ENCODE measurements at regions not wholly inside any gene's neighbourhood (a gene's known extent, or its start where the extent isn't known, plus 50 kb on each side); places are given as distances from the start of the nearest gene placed in this dataset.

DNA sequence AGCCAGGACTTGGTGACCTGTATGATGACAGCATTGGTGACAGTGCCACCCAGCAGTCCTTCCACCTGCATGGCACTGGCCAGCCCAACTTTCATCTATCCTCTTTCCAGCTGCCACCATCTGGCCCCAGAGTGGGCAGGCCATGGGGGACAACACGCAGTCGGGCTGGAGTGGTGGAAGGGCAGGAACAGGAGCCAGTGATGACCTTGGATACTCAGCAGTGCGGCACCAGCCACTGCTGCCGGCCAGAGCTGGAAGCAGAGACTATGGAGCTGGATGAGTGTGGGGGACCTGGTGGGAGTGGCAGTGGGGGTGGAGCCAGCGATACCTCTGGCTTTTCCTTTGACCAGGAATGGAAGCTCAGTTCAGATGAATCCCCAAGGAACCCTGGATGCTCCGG, 56.9 kb downstream of the RUSC2 start:
- BruUV-seq (replicated peaks), result no TSS peak
- ATAC-seq (no peak), DNase-seq (ENCODE audit: low read depth, low spot score) (no peak), FAIRE-seq (no peak)
- Histone ChIP-seq H3K27ac (ENCODE audit: control insufficient read depth, insufficient read depth) (no peak overlapping the region), H3K36me3 (ENCODE audit: control insufficient read depth in 2 of 2, insufficient read depth in 2 of 2, low read length in 1 of 2) (no peaks in the 10 kb centered on the region), H3K4me1 (ENCODE audit: control insufficient read depth, insufficient read depth, low read length) (no peaks in the 10 kb centered on the region), H3K9me3 (replicated peaks; ENCODE audit: control insufficient read depth, insufficient read depth, low read length) (no peaks in the 10 kb centered on the region), H3K79me2 (ENCODE audit: control insufficient read depth, insufficient read depth, low read length) (no peaks in the 10 kb centered on the region), H4K20me1 (ENCODE audit: control insufficient read depth, insufficient read depth) (no peaks in the 10 kb centered on the region), H2AFZ (ENCODE audit: control insufficient read depth, low read depth, low read length) (no peak overlapping the region), H3K4me2 (ENCODE audit: control insufficient read depth, insufficient read depth) (no peak overlapping the region), H3K9ac (ENCODE audit: control insufficient read depth, insufficient read depth, low read length) (no peak overlapping the region), H3K27me3 (replicated peaks in 1 of 2; ENCODE audit: control insufficient read depth in 2 of 2, insufficient read depth in 2 of 2, low read length in 1 of 2) (no peaks in the 10 kb centered on the region; a peak in 1 of 4 replicates), H3K4me3 (no peak overlapping the region)
- RAD21 ChIA-PET (ENCODE audit: unreplicated experiment), result no interaction called here
- intact Hi-C loops (cut with micrococcal nuclease; ENCODE audit: unreplicated experiment) (no loop called here), in situ Hi-C loops (cut with MboI) (no loop called here)
- CTCF ChIA-PET, result interaction anchor here (1.3 kb wide), 1 partner anchor 10 kb away, joined by 5 read pairs; no protein-coding TSS in a partner anchor
- SMC1A ChIA-PET (ENCODE audit: uncharacterized antibody, unreplicated experiment), result no interaction called here
- TF ChIP-seq CBX5 (IDR thresholded peaks at IDR 0.05; ENCODE audit: low read depth) (no peak), SMAD5 (IDR thresholded peaks at IDR 0.05; ENCODE audit: low read depth) (no peak), PML (IDR thresholded peaks at IDR 0.05; ENCODE audit: low read length) (no peak), FOXK2 (IDR thresholded peaks at IDR 0.05) (no peak), IKZF1 (conservative IDR thresholded peaks at IDR 0.05) (no peak), ATF3 (IDR thresholded peaks at IDR 0.05; ENCODE audit: borderline replicate concordance, extremely low read depth, low read depth, low read length) (no peak), RB1 (IDR thresholded peaks at IDR 0.05; ENCODE audit: borderline replicate concordance) (no peak), HDGF (IDR thresholded peaks at IDR 0.05) (no peak), ZNF274 (IDR thresholded peaks at IDR 0.05; ENCODE audit: insufficient read depth, insufficient read length) (no peak)
- 37% methylated on average over 6 of the region's 6 CpGs for WGBS (ENCODE audit: insufficient coverage, insufficient replicate concordance, low lambda C conversion rate, missing lambda C conversion rate)
- POLR2A ChIA-PET, result no interaction called here

DNA sequence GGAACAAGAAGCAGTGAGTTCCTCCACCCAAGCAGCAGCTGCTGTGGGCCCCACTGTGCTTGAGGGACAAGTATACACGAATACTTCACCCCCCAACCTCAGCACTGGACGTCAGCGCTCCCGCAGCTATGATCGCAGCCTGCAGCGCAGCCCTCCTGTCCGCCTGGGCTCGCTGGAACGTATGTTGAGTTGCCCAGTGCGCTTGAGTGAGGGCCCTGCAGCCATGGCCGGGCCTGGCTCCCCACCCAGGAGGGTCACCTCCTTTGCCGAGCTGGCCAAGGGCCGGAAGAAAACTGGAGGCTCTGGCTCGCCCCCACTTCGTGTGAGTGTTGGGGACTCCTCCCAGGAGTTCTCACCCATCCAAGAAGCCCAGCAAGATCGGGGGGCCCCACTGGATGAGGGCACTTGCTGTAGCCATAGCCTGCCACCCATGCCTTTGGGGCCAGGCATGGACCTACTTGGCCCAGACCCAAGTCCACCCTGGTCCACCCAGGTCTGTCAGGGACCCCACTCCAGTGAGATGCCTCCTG, 57.1 kb upstream of the TESK1 start:
- H3K27me3 ChIP-seq (replicated peaks in 1 of 2; ENCODE audit: control insufficient read depth in 2 of 2, insufficient read depth in 2 of 2, low read length in 1 of 2), result no peaks in the 10 kb centered on the region
- intact Hi-C loops (cut with micrococcal nuclease; ENCODE audit: unreplicated experiment), result no loop called here
- H3K9ac ChIP-seq (ENCODE audit: control insufficient read depth, insufficient read depth, low read length), result no peak overlapping the region
- H3K27ac ChIP-seq (ENCODE audit: control insufficient read depth, insufficient read depth), result no peak overlapping the region
- H3K4me1 ChIP-seq (ENCODE audit: control insufficient read depth, insufficient read depth, low read length), result no peaks in the 10 kb centered on the region
- no peak overlapping the region for H3K4me3 ChIP-seq
- in situ Hi-C loops (cut with MboI), result no loop called here
- ChIA-PET POLR2A (no interaction called here), SMC1A (ENCODE audit: uncharacterized antibody, unreplicated experiment) (no interaction called here), RAD21 (ENCODE audit: unreplicated experiment) (no interaction called here), CTCF (interaction anchor here (1.3 kb wide), 1 partner anchor 9 kb away, joined by 5 read pairs; no protein-coding TSS in a partner anchor)
- DNase-seq (ENCODE audit: low read depth, low spot score), result no peak
- no TSS peak for BruUV-seq (replicated peaks)
- H3K9me3 ChIP-seq (replicated peaks; ENCODE audit: control insufficient read depth, insufficient read depth, low read length), result no peaks in the 10 kb centered on the region
- no peaks in the 10 kb centered on the region for H3K36me3 ChIP-seq (ENCODE audit: control insufficient read depth in 2 of 2, insufficient read depth in 2 of 2, low read length in 1 of 2)
- no peak overlapping the region for H3K4me2 ChIP-seq (ENCODE audit: control insufficient read depth, insufficient read depth)
- 42% methylated on average over 16 of the region's 16 CpGs for WGBS (ENCODE audit: insufficient coverage, insufficient replicate concordance, low lambda C conversion rate, missing lambda C conversion rate)
- H4K20me1 ChIP-seq (ENCODE audit: control insufficient read depth, insufficient read depth), result no peaks in the 10 kb centered on the region
- no peak overlapping the region for H2AFZ ChIP-seq (ENCODE audit: control insufficient read depth, low read depth, low read length)
- no peaks in the 10 kb centered on the region for H3K79me2 ChIP-seq (ENCODE audit: control insufficient read depth, insufficient read depth, low read length)
- no peak for ATAC-seq
- no peak for FAIRE-seq
- TF ChIP-seq NKRF (conservative IDR thresholded peaks at IDR 0.05), result no peak
- TF ChIP-seq ZNF274 (IDR thresholded peaks at IDR 0.05; ENCODE audit: insufficient read depth, insufficient read length), result no peak
- no peak for TF ChIP-seq GATAD2B (conservative IDR thresholded peaks at IDR 0.05; ENCODE audit: low read depth)
- TF ChIP-seq ZNF207 (IDR thresholded peaks at IDR 0.05; ENCODE audit: borderline replicate concordance), result no peak
- no peak for TF ChIP-seq POLR2AphosphoS5 (IDR thresholded peaks at IDR 0.05; ENCODE audit: low read length)
- TF ChIP-seq RELA (IDR thresholded peaks at IDR 0.05; ENCODE audit: borderline replicate concordance, partially characterized antibody), result no peak
- TF ChIP-seq TARDBP (IDR thresholded peaks at IDR 0.05; ENCODE audit: borderline replicate concordance), result no peak
- no peak for TF ChIP-seq WRNIP1 (IDR thresholded peaks at IDR 0.05; ENCODE audit: borderline replicate concordance, low read depth, low read length)
- TF ChIP-seq CHD1 (IDR thresholded peaks at IDR 0.05; ENCODE audit: low read depth, low read length), result no peak
- no peak for TF ChIP-seq CEBPB (IDR thresholded peaks at IDR 0.05; ENCODE audit: borderline replicate concordance in 1 of 2, low read depth in 2 of 2, low read length in 2 of 2)
- no peak for TF ChIP-seq SPI1 (IDR thresholded peaks at IDR 0.05; ENCODE audit: borderline replicate concordance, insufficient read depth, low read depth, low read length)

All from GM12878 (cell line).